Mucosa of descending colon (tissue), 3 donors: ENCODE measurements at regions not wholly inside any gene's neighbourhood (a gene's known extent, or its start where the extent isn't known, plus 50 kb on each side); places are given as distances from the start of the nearest gene placed in this dataset.

Experiments
- ATAC-seq: fragments of 200-7000 bp; cut with Tn5 transposase; one replicate; pipeline ENCODE4 v1.9.1; 2020; ENCODE audit warnings: mild to moderate bottlenecking, moderate library complexity
- DNase-seq, 3 donors: peaks; one replicate each; pipeline ENCODE4 v3.0.0-alpha.2; 2020
- H3K36me3 ChIP-seq: fragments of 200-600 bp; one replicate; pipeline ENCODE4 v1.8.0; 2021; ENCODE audit warnings: low read depth, mild to moderate bottlenecking
- H3K4me1 ChIP-seq: fragments of 200-600 bp; one replicate; pipeline ENCODE4 v1.8.0; 2021; ENCODE audit warnings: low read depth, mild to moderate bottlenecking
- H3K4me3 ChIP-seq: fragments of 200-600 bp; one replicate; pipeline ENCODE4 v1.8.0; 2021; ENCODE audit warnings: mild to moderate bottlenecking
- H3K9me3 ChIP-seq: fragments of 200-600 bp; one replicate; pipeline ENCODE4 v1.8.0; 2021; ENCODE audit warnings: mild to moderate bottlenecking
- CTCF ChIP-seq: fragments of 200-600 bp; IDR thresholded peaks from one replicate; pipeline ENCODE4 v1.8.0; 2022; ENCODE audit warnings: antibody characterized with exemption, mild to moderate bottlenecking
- intact Hi-C, 2 donors: fragments of 100-400 bp; cut with DNase I in 1 of 2; cut with micrococcal nuclease in 1 of 2; formaldehyde crosslinking; loops; one replicate each; pipeline versions ENCODE4 v1.11.0 to v1.11.1; 2022; cut with DNase I, micrococcal nuclease
- donor health status: DM: no; HTN: no; CAD: no; lungs with moderate emphysema.
- donor health status: DM: no; HTN: no; CAD: no.
- donor health status: DM: no; HTN: yes; CAD: no.

- DNase-seq (no peak), ATAC-seq (no peak)
Observed at GRCh38 chr17:5702951-5703510, 118.7 kb upstream of the NLRP1 start.

GRCh38 chr17:5703736-5704135 is 119.4 kb upstream of the NLRP1 start:
- no peak overlapping the region for H3K4me3 ChIP-seq
- H3K4me1 ChIP-seq: no peaks in the 10 kb centered on the region
- no peaks in the 10 kb centered on the region for H3K9me3 ChIP-seq
- no peak for DNase-seq
- H3K36me3 ChIP-seq: no peaks in the 10 kb centered on the region
- intact Hi-C loops: no loop called here
- TF ChIP-seq CTCF: no peak
- no peak for ATAC-seq

More at GRCh38 chr17:5702951-5703510, 118.7 kb upstream of the NLRP1 start:
- TF ChIP-seq CTCF: no peak
- H3K4me1 ChIP-seq: no peaks in the 10 kb centered on the region
- intact Hi-C loops: no loop called here
- no peaks in the 10 kb centered on the region for H3K9me3 ChIP-seq
- no peaks in the 10 kb centered on the region for H3K36me3 ChIP-seq
- no peak overlapping the region for H3K4me3 ChIP-seq

GRCh38 chr17:5705081-5705875 is 121.0 kb upstream of the NLRP1 start:
- no peak for TF ChIP-seq CTCF
- Histone ChIP-seq H3K9me3 (no peaks in the 10 kb centered on the region), H3K4me3 (no peak overlapping the region), H3K36me3 (no peaks in the 10 kb centered on the region), H3K4me1 (no peaks in the 10 kb centered on the region)
- no peak for ATAC-seq
- no peak for DNase-seq
- intact Hi-C loops: loop anchor here in 1 of 2 donors (5.0 kb wide), 1 partner anchor 113 kb away; no protein-coding TSS in a partner anchor

GRCh38 chr17:5705876-5706576 is 121.7 kb upstream of the NLRP1 start:
- ATAC-seq (no peak), DNase-seq (no peak)
- Histone ChIP-seq H3K9me3 (no peaks in the 10 kb centered on the region), H3K36me3 (no peaks in the 10 kb centered on the region), H3K4me1 (no peaks in the 10 kb centered on the region), H3K4me3 (no peak overlapping the region)
- intact Hi-C loops: loop anchor here in 1 of 2 donors (5.0 kb wide), 1 partner anchor 114 kb away; no protein-coding TSS in a partner anchor
- no peak for TF ChIP-seq CTCF

GRCh38 chr17:5706577-5707210 is 122.4 kb upstream of the NLRP1 start:
- TF ChIP-seq CTCF: peak; percentile 51
- Histone ChIP-seq H3K4me3 (no peak overlapping the region), H3K4me1 (no peaks in the 10 kb centered on the region), H3K36me3 (no peaks in the 10 kb centered on the region), H3K9me3 (no peaks in the 10 kb centered on the region)
- ATAC-seq (peak; percentile 64), DNase-seq (peak in 2 of 3 donors; percentile 73 to 76)
- intact Hi-C loops: loop anchor here in 1 of 2 donors (5.0 kb wide), 1 partner anchor 114 kb away; no protein-coding TSS in a partner anchor
